SKM-1 (cell line): ENCODE measurements at regions not wholly inside any gene's neighbourhood (a gene's known extent, or its start where the extent isn't known, plus 50 kb on each side); places are given as distances from the start of the nearest gene placed in this dataset.

Experiments
- DNase-seq: peaks from one replicate; lab custom pipeline; 2025; ENCODE audit not compliant: unreplicated experiment; lab: John Stamatoyannopoulos, UW

- no peak for DNase-seq
Observed at GRCh38 chrX:39835241-39835640, 262.5 kb downstream of the BCOR start.

GRCh38 chrX:39835776-39836175 is 262.0 kb downstream of the BCOR start:
- DNase-seq: no peak

- DNase-seq: no peak
Observed at GRCh38 chrX:39836802-39837420, 260.8 kb downstream of the BCOR start.

GRCh38 chrX:39837688-39838087 is 260.1 kb downstream of the BCOR start:
- no peak for DNase-seq

GRCh38 chrX:39839371-39839770 is 258.4 kb downstream of the BCOR start:
- no peak for DNase-seq

GRCh38 chrX:39840133-39840532 is 257.6 kb downstream of the BCOR start:
- DNase-seq: no peak

GRCh38 chrX:39840581-39841093 is 257.1 kb downstream of the BCOR start:
- no peak for DNase-seq

GRCh38 chrX:39841604-39842003 is 256.2 kb downstream of the BCOR start:
- no peak for DNase-seq

- no peak for DNase-seq
Observed at GRCh38 chrX:39842281-39842973, 255.3 kb downstream of the BCOR start.

- no peak for DNase-seq
Observed at GRCh38 chrX:39843318-39843717, 254.4 kb downstream of the BCOR start.

GRCh38 chrX:39845233-39845632 is 252.5 kb downstream of the BCOR start:
- DNase-seq: no peak

GRCh38 chrX:39846460-39846859 is 251.3 kb downstream of the BCOR start:
- DNase-seq: no peak

GRCh38 chrX:39848243-39848642 is 249.5 kb downstream of the BCOR start:
- DNase-seq: no peak

- DNase-seq: no peak
Observed at GRCh38 chrX:39848900-39849299, 248.9 kb downstream of the BCOR start.

- no peak for DNase-seq
Observed at GRCh38 chrX:39850209-39850608, 247.5 kb downstream of the BCOR start.

GRCh38 chrX:39850630-39851152 is 247.1 kb downstream of the BCOR start:
- peak; percentile 5 for DNase-seq

GRCh38 chrX:39851745-39852455 is 245.9 kb downstream of the BCOR start:
- DNase-seq: no peak

- no peak for DNase-seq
Observed at GRCh38 chrX:39852491-39852890, 245.3 kb downstream of the BCOR start.

GRCh38 chrX:39853417-39854030 is 244.2 kb downstream of the BCOR start:
- no peak for DNase-seq

GRCh38 chrX:39854772-39855747 is 242.7 kb downstream of the BCOR start:
- peak; percentile 29 for DNase-seq
